SJCRH30 (cell line): ENCODE measurements at regions not wholly inside any gene's neighbourhood (a gene's known extent, or its start where the extent isn't known, plus 50 kb on each side); places are given as distances from the start of the nearest gene placed in this dataset.

Experiments used
- DNase-seq, 2 experiments: peaks; one replicate each; pipeline ENCODE4 v3.0.0-alpha.2; 2015 to 2020
- H3K27ac ChIP-seq: fragments of 250-450 bp; sonication (Bioruptor Pico); 2 replicates; pipeline ENCODE4 v1.5.1; 2020; ENCODE audit warnings: mild to moderate bottlenecking, moderate library complexity
- H3K27me3 ChIP-seq: fragments of 250-450 bp; sonication (Bioruptor Pico); 2 replicates; pipeline ENCODE4 v1.5.1; 2020; ENCODE audit warnings: mild to moderate bottlenecking, moderate library complexity
- H3K36me3 ChIP-seq: fragments of 250-450 bp; sonication (Bioruptor Pico); 2 replicates; pipeline ENCODE4 v1.5.1; 2020; ENCODE audit warnings: mild to moderate bottlenecking, moderate library complexity
- H3K4me1 ChIP-seq: fragments of 250-450 bp; sonication (Bioruptor Pico); 2 replicates; pipeline ENCODE4 v1.5.1; 2020; ENCODE audit warnings: mild to moderate bottlenecking, moderate library complexity
- H3K4me3 ChIP-seq: fragments of 250-450 bp; sonication (Bioruptor Pico); 2 replicates; pipeline ENCODE4 v1.5.1; 2020; ENCODE audit warnings: mild to moderate bottlenecking, moderate library complexity
- H3K9me3 ChIP-seq: fragments of 250-450 bp; sonication (Bioruptor Pico); replicated peaks from 2 replicates; pipeline ENCODE4 v1.5.1; 2020; ENCODE audit warnings: mild to moderate bottlenecking, moderate library complexity

GRCh38 chr7:25279705-25280104 is 51.4 kb upstream of the NPVF start:
- peaks cover 4% of the 10 kb centered on the region; the same call in 1 of the 2 replicates for H3K4me1 ChIP-seq
- H3K36me3 ChIP-seq: no peaks in the 10 kb centered on the region
- no peak overlapping the region for H3K27ac ChIP-seq
- no peak for DNase-seq
- H3K4me3 ChIP-seq: no peak overlapping the region
- H3K9me3 ChIP-seq: no peaks in the 10 kb centered on the region
- H3K27me3 ChIP-seq: peaks cover 4% of the 10 kb centered on the region; the same call in 1 of the 2 replicates

GRCh38 chr7:25280181-25280580 is 51.9 kb upstream of the NPVF start:
- Histone ChIP-seq H3K36me3 (no peaks in the 10 kb centered on the region), H3K4me1 (peaks cover 4% of the 10 kb centered on the region; the same call in 1 of the 2 replicates), H3K9me3 (no peaks in the 10 kb centered on the region), H3K4me3 (no peak overlapping the region), H3K27ac (no peak overlapping the region), H3K27me3 (peaks cover under 1% of the 10 kb centered on the region; the same call in 1 of the 2 replicates)
- no peak for DNase-seq

GRCh38 chr7:25282194-25282593 is 53.9 kb upstream of the NPVF start:
- H3K27me3 ChIP-seq: no peaks in the 10 kb centered on the region
- no peak overlapping the region for H3K4me3 ChIP-seq
- H3K4me1 ChIP-seq: 0 out of 2 replicates have a peak, but pooled peaks cover 2% of the 10 kb centered on the region
- no peak for DNase-seq
- no peaks in the 10 kb centered on the region for H3K36me3 ChIP-seq
- H3K27ac ChIP-seq: no peak overlapping the region
- H3K9me3 ChIP-seq: no peaks in the 10 kb centered on the region

- no peaks in the 10 kb centered on the region for H3K9me3 ChIP-seq
- H3K27ac ChIP-seq: no peak overlapping the region
- H3K27me3 ChIP-seq: no peaks in the 10 kb centered on the region
- H3K4me3 ChIP-seq: no peak overlapping the region
- no peak for DNase-seq
- no peaks in the 10 kb centered on the region for H3K36me3 ChIP-seq
- 0 out of 2 replicates have a peak, but pooled peaks cover 2% of the 10 kb centered on the region for H3K4me1 ChIP-seq
Observed at GRCh38 chr7:25286756-25287155, 58.5 kb upstream of the NPVF start.

- no peaks in the 10 kb centered on the region for H3K9me3 ChIP-seq
- no peaks in the 10 kb centered on the region for H3K36me3 ChIP-seq
- peak in 1 of 2 experiments; percentile 24 for DNase-seq
- H3K27ac ChIP-seq: no peak overlapping the region
- 0 out of 2 replicates have a peak, but pooled peaks cover 2% of the 10 kb centered on the region for H3K4me1 ChIP-seq
- H3K27me3 ChIP-seq: no peaks in the 10 kb centered on the region
- no peak overlapping the region for H3K4me3 ChIP-seq
Observed at GRCh38 chr7:25287291-25287690, 59.0 kb upstream of the NPVF start.

GRCh38 chr7:25288556-25289307 is 60.4 kb upstream of the NPVF start:
- Histone ChIP-seq H3K4me3 (no peak overlapping the region), H3K36me3 (no peaks in the 10 kb centered on the region), H3K27ac (no peak overlapping the region), H3K9me3 (no peaks in the 10 kb centered on the region), H3K4me1 (0 out of 2 replicates have a peak, but pooled peaks cover 2% of the 10 kb centered on the region), H3K27me3 (no peaks in the 10 kb centered on the region)
- no peak for DNase-seq

GRCh38 chr7:25289518-25289917 is 61.2 kb upstream of the NPVF start:
- Histone ChIP-seq H3K27me3 (no peaks in the 10 kb centered on the region), H3K27ac (no peak overlapping the region), H3K36me3 (no peaks in the 10 kb centered on the region), H3K4me3 (no peak overlapping the region), H3K9me3 (no peaks in the 10 kb centered on the region), H3K4me1 (0 out of 2 replicates have a peak, but pooled peaks cover 2% of the 10 kb centered on the region)
- DNase-seq: no peak

- no peak for DNase-seq
- Histone ChIP-seq H3K27ac (no peak overlapping the region), H3K4me3 (no peak overlapping the region), H3K27me3 (peaks cover 7% of the 10 kb centered on the region; the same call in 1 of the 2 replicates), H3K9me3 (no peaks in the 10 kb centered on the region), H3K4me1 (peaks cover 3% of the 10 kb centered on the region; the same call in 1 of the 2 replicates), H3K36me3 (no peaks in the 10 kb centered on the region)
Observed at GRCh38 chr7:25294624-25295023, 66.3 kb upstream of the NPVF start.

- Histone ChIP-seq H3K27ac (no peak overlapping the region), H3K4me3 (no peak overlapping the region), H3K27me3 (peaks cover 7% of the 10 kb centered on the region; the same call in 1 of the 2 replicates), H3K36me3 (no peaks in the 10 kb centered on the region), H3K9me3 (no peaks in the 10 kb centered on the region), H3K4me1 (peaks cover 3% of the 10 kb centered on the region; the same call in 1 of the 2 replicates)
- no peak for DNase-seq
Observed at GRCh38 chr7:25295387-25295786, 67.1 kb upstream of the NPVF start.

- Histone ChIP-seq H3K4me1 (peaks cover 3% of the 10 kb centered on the region; the same call in 1 of the 2 replicates), H3K4me3 (no peak overlapping the region), H3K9me3 (no peaks in the 10 kb centered on the region), H3K27me3 (peaks cover 10% of the 10 kb centered on the region; the same call in 1 of the 2 replicates), H3K36me3 (no peaks in the 10 kb centered on the region), H3K27ac (no peak overlapping the region)
- no peak for DNase-seq
Observed at GRCh38 chr7:25296086-25296485, 67.8 kb upstream of the NPVF start.

GRCh38 chr7:25297278-25297677 is 69.0 kb upstream of the NPVF start:
- DNase-seq: no peak
- H3K27me3 ChIP-seq: peaks cover 10% of the 10 kb centered on the region; the same call in 1 of the 2 replicates

GRCh38 chr7:25303281-25304181 is 75.2 kb upstream of the NPVF start:
- Histone ChIP-seq H3K9me3 (no peaks in the 10 kb centered on the region), H3K27me3 (peaks cover 7% of the 10 kb centered on the region; the same call in 1 of the 2 replicates), H3K36me3 (no peaks in the 10 kb centered on the region), H3K4me3 (no peak overlapping the region), H3K4me1 (peaks cover 6% of the 10 kb centered on the region; the same call in 1 of the 2 replicates), H3K27ac (no peak overlapping the region)
- DNase-seq: peak; percentile 8 to 9

More at GRCh38 chr7:25297278-25297677, 69.0 kb upstream of the NPVF start:
- Histone ChIP-seq H3K27ac (no peak overlapping the region), H3K4me1 (peaks cover 3% of the 10 kb centered on the region; the same call in 1 of the 2 replicates), H3K36me3 (no peaks in the 10 kb centered on the region), H3K4me3 (no peak overlapping the region), H3K9me3 (no peaks in the 10 kb centered on the region)

GRCh38 chr7:25304691-25305090 is 76.4 kb upstream of the NPVF start:
- Histone ChIP-seq H3K4me3 (no peak overlapping the region), H3K27me3 (0 out of 2 replicates have a peak, but pooled peaks cover 3% of the 10 kb centered on the region), H3K9me3 (no peaks in the 10 kb centered on the region), H3K27ac (no peak overlapping the region), H3K4me1 (peaks cover 6% of the 10 kb centered on the region; the same call in 1 of the 2 replicates), H3K36me3 (no peaks in the 10 kb centered on the region)
- DNase-seq: no peak

GRCh38 chr7:25305831-25306230 is 77.5 kb upstream of the NPVF start:
- DNase-seq: no peak
- H3K27ac ChIP-seq: no peak overlapping the region
- H3K4me1 ChIP-seq: peaks cover 6% of the 10 kb centered on the region; the same call in 1 of the 2 replicates
- no peaks in the 10 kb centered on the region for H3K36me3 ChIP-seq
- H3K9me3 ChIP-seq: no peaks in the 10 kb centered on the region
- H3K27me3 ChIP-seq: no peaks in the 10 kb centered on the region
- H3K4me3 ChIP-seq: no peak overlapping the region
